Frontal cortex (tissue), 3 donors: ENCODE measurements at regions not wholly inside any gene's neighbourhood (a gene's known extent, or its start where the extent isn't known, plus 50 kb on each side); places are given as distances from the start of the nearest gene placed in this dataset.
"Not testable (repeated sequence)": the region's sequence is repeated elsewhere in the genome, so short reads cannot be mapped to it uniquely, and the experiment has no call there.

Experiments used
- DNase-seq, 2 donors: peaks; one replicate each; pipeline ENCODE4 v3.0.0; 2012; ENCODE audit warnings: low spot score in 2 of 2
- FAIRE-seq: peaks from 2 replicates; lab custom pipeline; 2012; peaks lifted over from hg19 to GRCh38; lab: Jason Lieb, UNC
- donor health status: control.
- donor health status: control.
- donor health status: control.

DNA sequence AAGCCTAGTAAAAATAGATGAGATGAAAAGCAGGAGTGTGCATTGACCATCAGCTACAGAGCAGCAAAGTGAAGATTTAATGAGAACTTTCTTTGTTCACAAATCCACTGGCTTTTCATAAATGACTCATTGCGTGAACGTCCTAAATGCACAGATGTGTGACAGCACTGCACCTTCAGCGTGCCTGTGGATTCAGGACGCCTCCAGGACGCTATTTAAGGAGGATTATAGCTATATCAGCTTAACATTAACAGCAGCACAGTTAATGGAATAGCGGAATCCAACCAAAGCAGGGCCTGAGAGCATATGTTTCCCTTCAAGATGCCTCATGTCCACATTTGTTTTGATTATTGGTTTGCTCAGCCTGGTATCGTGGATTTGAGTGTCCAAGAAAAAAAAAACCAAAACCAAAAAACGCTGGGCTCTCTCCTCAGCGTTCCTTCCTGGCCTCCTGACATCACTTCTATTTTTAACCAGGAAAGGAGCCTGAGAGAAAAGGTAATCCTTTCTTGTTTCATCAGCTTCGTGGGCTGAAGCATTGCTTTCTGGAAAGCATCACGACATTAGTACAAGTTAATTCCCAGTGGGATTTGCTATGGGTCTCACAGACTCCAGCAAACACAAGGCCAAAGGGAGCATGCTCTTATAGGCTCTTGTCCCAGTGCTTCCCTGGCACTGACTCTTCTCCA is 447.0 kb upstream of the SMIM21 start:
- DNase-seq (no peak), FAIRE-seq (no peak)

GRCh38 chr18:75871596-75871995 is 444.1 kb upstream of the SMIM21 start:
- DNase-seq (no peak), FAIRE-seq (no peak)

- FAIRE-seq, result no peak
- no peak for DNase-seq
Measured at GRCh38 chr18:75869162-75869561, 441.7 kb upstream of the SMIM21 start.

DNA sequence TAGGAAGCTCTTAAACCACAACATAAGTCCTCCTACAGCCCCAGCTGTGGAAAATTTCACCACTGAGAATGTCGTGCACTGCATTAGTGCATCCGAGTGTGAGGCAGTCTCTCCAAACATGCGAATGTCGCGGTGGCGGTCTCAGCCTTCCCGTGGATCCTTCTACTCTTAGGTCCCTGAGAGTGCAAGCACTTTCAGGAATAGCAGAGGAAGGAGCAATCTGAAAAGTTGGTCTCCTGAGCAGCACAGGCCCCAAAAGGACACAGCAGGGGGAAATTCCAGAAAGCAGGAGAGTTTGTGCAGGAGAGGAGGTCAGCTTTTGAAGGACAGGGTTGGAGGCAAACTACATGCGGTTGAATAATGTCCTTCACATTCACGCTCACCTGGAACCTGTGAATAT is 440.5 kb upstream of the SMIM21 start:
- no peak for FAIRE-seq
- DNase-seq, result no peak

GRCh38 chr18:75865639-75866038 is 438.1 kb upstream of the SMIM21 start:
- FAIRE-seq (no peak), DNase-seq (no peak)

DNA sequence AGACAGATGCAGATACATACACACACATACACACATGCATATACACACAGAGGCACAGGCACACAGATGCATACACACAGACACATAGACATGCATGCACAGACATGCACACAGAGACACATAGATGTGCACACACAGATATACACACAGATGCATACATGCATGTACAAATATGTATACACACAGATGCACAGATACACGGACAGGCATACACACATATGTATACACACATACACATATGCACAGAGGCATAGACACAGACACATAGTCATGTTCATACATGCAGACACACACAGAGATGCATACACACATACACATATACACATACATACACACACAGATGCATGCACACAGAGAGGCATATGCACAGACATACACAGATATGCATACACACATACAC is 437.3 kb upstream of the SMIM21 start:
- FAIRE-seq (no peak), DNase-seq (no peak)

- no peak for DNase-seq
- no peak for FAIRE-seq
Measured at GRCh38 chr18:75863696-75864095, 436.2 kb upstream of the SMIM21 start.

DNA sequence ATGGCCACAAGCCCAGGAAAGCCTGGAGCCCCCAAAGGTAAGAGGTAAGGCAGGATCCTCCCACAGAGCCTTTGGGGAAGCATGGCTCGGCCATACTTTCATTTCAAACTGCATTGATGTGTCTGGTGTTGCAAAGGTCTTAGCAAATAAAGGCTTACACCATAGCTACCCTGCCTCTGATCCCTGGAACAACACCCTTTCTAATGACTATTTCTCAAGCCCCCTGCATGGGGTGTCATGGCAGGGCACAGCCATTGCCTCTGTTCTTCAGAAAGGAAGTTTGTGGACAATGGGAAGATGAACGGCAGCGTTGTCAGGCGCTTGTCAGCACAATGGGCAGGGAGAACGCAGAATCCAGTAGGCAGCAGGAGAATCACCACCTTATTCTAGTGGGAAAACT is 435.0 kb upstream of the SMIM21 start:
- DNase-seq, result no peak
- no peak for FAIRE-seq

DNA sequence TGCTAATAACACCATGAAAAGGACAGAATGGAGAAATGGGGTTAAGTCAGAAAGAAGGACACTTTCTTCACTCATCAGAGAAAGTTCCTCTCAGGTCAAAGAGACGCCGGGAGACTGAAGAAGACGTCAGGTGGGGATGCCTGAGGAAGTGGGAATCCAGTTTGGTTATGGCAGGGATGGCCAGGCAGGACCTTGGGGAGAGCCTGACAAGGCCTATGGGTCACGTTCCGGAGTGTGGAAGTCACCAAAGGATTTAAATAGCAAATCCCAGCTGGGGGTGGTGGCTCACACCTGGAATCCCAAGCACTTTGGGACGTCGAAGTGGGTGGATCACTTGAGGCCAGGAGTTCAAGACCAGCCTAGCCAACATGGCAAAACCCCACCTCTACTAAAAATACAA is 432.7 kb upstream of the SMIM21 start:
- FAIRE-seq (no peak), DNase-seq (no peak)

GRCh38 chr18:75859533-75859932 is 432.0 kb upstream of the SMIM21 start:
- DNase-seq (no peak), FAIRE-seq (no peak)

- DNase-seq, result no peak
Measured at GRCh38 chr18:75858754-75859153, 431.3 kb upstream of the SMIM21 start.

DNA sequence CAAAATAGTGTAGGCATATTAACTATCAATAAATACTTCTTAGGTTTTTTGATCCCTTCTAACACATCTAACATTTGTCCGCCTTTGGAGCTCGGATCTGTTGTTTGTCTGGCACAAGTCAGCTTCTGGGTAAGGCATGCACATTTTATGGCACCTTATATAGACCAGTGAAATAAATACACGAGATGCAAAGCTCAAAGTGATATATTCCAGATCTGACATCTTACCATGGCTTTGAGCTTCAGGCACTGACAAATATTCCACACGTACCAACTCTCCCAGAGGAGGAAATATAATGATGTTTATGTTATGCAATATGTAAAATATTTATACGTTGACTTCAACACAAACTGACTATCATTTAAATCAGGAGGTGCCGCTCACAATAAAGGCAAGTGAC is 430.1 kb upstream of the SMIM21 start:
- FAIRE-seq, result no peak

More at GRCh38 chr18:75858754-75859153, 431.3 kb upstream of the SMIM21 start:
- no peak for FAIRE-seq

DNA sequence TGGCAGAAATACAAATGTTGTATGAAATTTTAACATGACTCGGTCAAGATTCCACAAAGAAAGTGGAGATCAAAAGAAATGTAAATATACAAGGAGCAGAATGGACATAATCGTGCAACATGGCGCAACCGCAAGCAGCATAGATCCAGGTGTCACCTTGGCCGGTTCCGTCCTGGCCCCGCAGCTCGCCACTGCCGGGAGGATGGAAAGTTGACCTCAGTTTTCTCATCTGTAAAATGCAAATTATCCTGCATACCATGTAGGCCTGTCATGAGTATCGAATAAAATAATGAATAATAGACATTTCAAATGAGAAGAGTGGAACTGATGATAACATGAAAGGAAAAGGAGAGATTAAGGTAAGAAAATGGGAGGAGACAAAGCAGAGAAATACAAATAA is 427.3 kb upstream of the SMIM21 start:
- FAIRE-seq (no peak), DNase-seq (no peak)

More for the DNA sequence above, 430.1 kb upstream of the SMIM21 start:
- no peak for DNase-seq

GRCh38 chr18:75854174-75854573 is 426.7 kb upstream of the SMIM21 start:
- FAIRE-seq (no peak), DNase-seq (no peak)

DNA sequence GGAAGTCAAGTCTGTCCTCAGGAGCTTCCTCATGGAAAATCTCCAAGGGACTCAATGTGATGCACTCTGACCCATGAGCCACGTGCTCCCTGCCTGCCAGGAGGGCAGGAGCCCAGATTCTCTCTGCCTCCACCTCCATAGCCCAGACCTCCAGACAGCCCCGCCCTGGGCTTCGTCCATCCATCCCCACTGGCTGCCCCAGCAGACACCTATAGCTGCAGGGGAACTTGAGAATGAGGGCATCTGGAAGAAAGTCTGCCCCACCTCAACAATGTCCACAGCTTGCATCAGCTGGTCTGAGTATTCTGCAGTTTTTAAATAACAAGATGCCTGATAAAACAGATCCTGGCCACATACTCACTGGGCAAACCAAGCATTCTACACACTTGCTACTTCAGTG is 418.8 kb upstream of the SMIM21 start:
- DNase-seq (no peak), FAIRE-seq (no peak)

DNA sequence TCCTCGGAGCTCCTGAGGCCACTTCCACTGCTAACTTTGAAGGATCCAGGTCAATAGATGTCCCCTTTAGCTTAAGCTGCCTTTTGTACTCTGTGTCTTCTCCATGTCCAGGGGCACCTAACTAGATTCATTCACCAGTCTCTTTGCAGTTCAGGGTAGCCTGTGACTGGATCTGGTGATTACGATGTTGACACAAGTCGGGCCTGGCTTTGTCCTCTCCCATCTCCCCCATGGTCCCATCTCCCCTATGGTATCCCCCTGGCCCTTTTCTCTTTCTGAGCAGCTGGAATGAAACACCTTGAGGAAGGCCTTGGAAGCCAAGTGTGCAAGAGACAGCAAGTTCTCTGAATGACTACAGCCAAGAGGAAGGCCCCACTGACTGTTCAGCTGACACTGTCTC is 417.9 kb upstream of the SMIM21 start:
- FAIRE-seq (no peak), DNase-seq (no peak)

- no peak for DNase-seq
- FAIRE-seq, result no peak
Measured at GRCh38 chr18:75844146-75844545, 416.6 kb upstream of the SMIM21 start.

- DNase-seq (no peak), FAIRE-seq (no peak)
Measured at GRCh38 chr18:75840131-75840530, 412.6 kb upstream of the SMIM21 start.

- DNase-seq, FAIRE-seq: not testable (repeated sequence)
Measured at GRCh38 chr18:75839686-75840085, 412.2 kb upstream of the SMIM21 start.

DNA sequence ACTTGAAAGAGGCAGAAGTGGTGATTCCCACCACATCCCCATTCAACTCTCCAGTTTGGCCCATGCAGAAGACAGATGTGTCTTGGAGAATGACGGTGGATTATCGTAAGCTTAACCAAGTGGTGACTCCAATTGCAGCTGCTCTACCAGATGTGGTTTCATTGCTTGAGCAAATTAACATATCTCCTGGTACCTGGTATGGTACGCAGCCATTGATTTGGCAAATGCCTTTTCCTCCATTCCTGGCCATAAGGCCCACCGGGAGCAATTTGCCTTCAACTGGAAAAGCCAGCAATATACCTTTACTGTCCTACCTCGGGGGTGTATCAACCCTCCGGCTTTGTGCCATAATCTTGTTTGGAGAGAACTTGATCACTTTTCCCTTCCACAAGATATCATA is 411.5 kb upstream of the SMIM21 start:
- FAIRE-seq (no peak), DNase-seq (no peak)

DNA sequence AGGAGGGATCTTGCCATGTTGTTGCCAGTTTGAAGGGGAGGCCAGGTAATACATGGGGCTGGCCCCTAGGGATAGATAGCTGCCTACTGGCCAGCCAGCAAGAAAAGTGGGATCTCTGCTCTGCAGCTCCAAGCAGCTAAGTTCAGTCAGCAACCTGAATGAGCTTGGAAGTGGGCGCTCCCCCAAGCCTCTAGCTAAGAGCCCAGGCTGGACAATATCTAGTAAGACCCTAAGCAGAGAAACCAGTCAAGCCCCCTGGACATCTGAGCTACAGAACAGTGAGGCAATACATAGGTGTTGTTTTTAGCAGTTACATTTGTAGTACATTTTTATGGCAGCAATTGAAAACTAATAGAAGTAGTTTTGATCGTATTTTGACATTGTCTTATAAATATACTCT is 409.8 kb upstream of the SMIM21 start:
- DNase-seq (no peak), FAIRE-seq (no peak)

- DNase-seq, result no peak
- FAIRE-seq, result no peak
Measured at GRCh38 chr18:75836516-75836915, 409.0 kb upstream of the SMIM21 start.
